Coronary artery (tissue), 2 donors: ENCODE measurements at regions not wholly inside any gene's neighbourhood (a gene's known extent, or its start where the extent isn't known, plus 50 kb on each side); places are given as distances from the start of the nearest gene placed in this dataset.
"Not testable (repeated sequence)": the region's sequence is repeated elsewhere in the genome, so short reads cannot be mapped to it uniquely, and the experiment has no call there.

Experiments
- DNase-seq: peaks from one replicate; pipeline ENCODE4 v3.0.0-alpha.2; 2017; ENCODE audit warnings: low spot score
- H3K27ac ChIP-seq, 2 donors: fragments of 200-600 bp; sonication (generic); one replicate each; pipeline ENCODE4 v1.5.1; 2016 to 2019
- H3K4me3 ChIP-seq: fragments of 200-600 bp; sonication (generic); 2 replicates; pipeline ENCODE4 v1.5.1; 2016; ENCODE audit warnings: mild to moderate bottlenecking, moderate library complexity
- CTCF ChIP-seq: fragments of 200-600 bp; sonication (generic); IDR thresholded peaks from one replicate; pipeline ENCODE4 v1.5.1; 2019; ENCODE audit warnings: antibody characterized with exemption

- Histone ChIP-seq H3K27ac (no peak overlapping the region), H3K4me3 (no peak overlapping the region)
- no peak for TF ChIP-seq CTCF
- DNase-seq = no peak
Measured at GRCh38 chr4:66565801-66566200, 895.5 kb upstream of the EPHA5 start.

- no peak overlapping the region for H3K27ac ChIP-seq
- H3K4me3 ChIP-seq = peak overlapping the region; percentile 36
- TF ChIP-seq CTCF = no peak
- DNase-seq = no peak
Measured at GRCh38 chr4:66564901-66565651, 894.8 kb upstream of the EPHA5 start.

- Histone ChIP-seq H3K4me3 (no peak overlapping the region), H3K27ac (no peak overlapping the region)
- TF ChIP-seq CTCF = no peak
- no peak for DNase-seq
Measured at GRCh38 chr4:66562276-66562806, 892.1 kb upstream of the EPHA5 start.

GRCh38 chr4:66561465-66562053 is 891.3 kb upstream of the EPHA5 start:
- H3K27ac ChIP-seq, DNase-seq: not testable (repeated sequence)

GRCh38 chr4:66558651-66559050 is 888.4 kb upstream of the EPHA5 start:
- no peak for DNase-seq
- no peak overlapping the region for H3K4me3 ChIP-seq
- H3K27ac ChIP-seq = no peak overlapping the region
- TF ChIP-seq CTCF = no peak

More at GRCh38 chr4:66561465-66562053, 891.3 kb upstream of the EPHA5 start:
- not testable (repeated sequence) for H3K4me3 ChIP-seq

- DNase-seq = no peak
- TF ChIP-seq CTCF = no peak
- no peak overlapping the region for H3K4me3 ChIP-seq
- no peak overlapping the region for H3K27ac ChIP-seq
Measured at GRCh38 chr4:66556651-66557278, 886.5 kb upstream of the EPHA5 start.

- TF ChIP-seq CTCF = no peak
- no peak overlapping the region for H3K4me3 ChIP-seq
Measured at GRCh38 chr4:66555301-66555700, 885.0 kb upstream of the EPHA5 start.

More at GRCh38 chr4:66555301-66555700, 885.0 kb upstream of the EPHA5 start:
- no peak overlapping the region for H3K27ac ChIP-seq
- no peak for DNase-seq
